GM12878 (cell line): ENCODE measurements at regions not wholly inside any gene's neighbourhood (a gene's known extent, or its start where the extent isn't known, plus 50 kb on each side); places are given as distances from the start of the nearest gene placed in this dataset.

ENCODE experiments used
- ATAC-seq: fragments of 200-7000 bp; cut with Tn5 transposase; 3 replicates; pipeline ENCODE4 v1.9.1; 2020; ENCODE audit warnings: mild to moderate bottlenecking, moderate library complexity
- BruUV-seq: library from RNA; stranded (reverse); fragments of 400-500 nt; replicated peaks from 2 replicates; lab custom pipeline; 2021; lab: Mats Ljungman, UMichigan
- CTCF ChIA-PET: fragments of 300-600 bp; sonication (Branson Sonifier 250); formaldehyde crosslinking; extraction: SDS; loops from one replicate; lab custom pipeline; 2021; ENCODE audit warnings: inconsistent platforms; lab: Yijun Ruan, JAX
- POLR2A ChIA-PET: fragments of 350-600 bp; formaldehyde crosslinking; extraction: SDS; loops from one replicate; lab custom pipeline; 2021; ENCODE audit warnings: inconsistent platforms; lab: Charles Lee
- RAD21 ChIA-PET: fragments of 300-600 bp; sonication (Branson Sonifier 250); formaldehyde crosslinking; loops from one replicate; lab custom pipeline; 2023; ENCODE audit warnings: antibody characterized with exemption; ENCODE audit not compliant: unreplicated experiment; lab: Charles Lee
- SMC1A ChIA-PET: fragments of 300-600 bp; sonication (Branson Sonifier 250); formaldehyde crosslinking; loops from one replicate; lab custom pipeline; 2023; ENCODE audit not compliant: unreplicated experiment, uncharacterized antibody; lab: Charles Lee
- DNase-seq: peaks from one replicate; pipeline ENCODE4 v3.0.0-alpha.2; 2011; ENCODE audit warnings: low read depth, low spot score
- FAIRE-seq: peaks from 3 replicates; lab custom pipeline; 2011; peaks lifted over from hg19 to GRCh38; lab: Jason Lieb, UNC
- H2AFZ ChIP-seq: 2 replicates; pipeline ENCODE4 v1.6.0; 2011; ENCODE audit warnings: low read depth, low read length, control low read depth; ENCODE audit not compliant: control insufficient read depth
- H3K27ac ChIP-seq: 2 replicates; pipeline ENCODE4 v1.5.1; 2011; ENCODE audit warnings: control low read depth; ENCODE audit not compliant: control insufficient read depth, insufficient read depth
- H3K27me3 ChIP-seq, 2 experiments: replicated peaks in 1 of 2; 2 replicates each; pipeline versions ENCODE4 v1.6.0 to v1.6.1; 2011; ENCODE audit warnings: low read length in 1 of 2; ENCODE audit not compliant: control insufficient read depth in 2 of 2, insufficient read depth in 2 of 2
- H3K36me3 ChIP-seq, 2 experiments: 2 replicates each; pipeline ENCODE4 v1.5.1; 2011; ENCODE audit warnings: low read length in 1 of 2; ENCODE audit not compliant: control insufficient read depth in 2 of 2, insufficient read depth in 2 of 2
- H3K4me1 ChIP-seq: 2 replicates; pipeline ENCODE4 v1.6.1; 2011; ENCODE audit warnings: mild to moderate bottlenecking, low read length, moderate library complexity, mixed read lengths; ENCODE audit not compliant: control insufficient read depth, insufficient read depth
- H3K4me2 ChIP-seq: 2 replicates; pipeline ENCODE4 v1.6.0; 2011; ENCODE audit warnings: control low read depth; ENCODE audit not compliant: control insufficient read depth, insufficient read depth
- H3K4me3 ChIP-seq: fragments of 200-600 bp; sonication (generic); 2 replicates; pipeline ENCODE4 v1.5.1; 2016
- H3K79me2 ChIP-seq: 2 replicates; pipeline ENCODE4 v1.6.0; 2011; ENCODE audit warnings: low read length; ENCODE audit not compliant: control insufficient read depth, insufficient read depth
- H3K9ac ChIP-seq: 2 replicates; pipeline ENCODE4 v1.8.0; 2011; ENCODE audit warnings: low read length, control low read depth, mixed read lengths; ENCODE audit not compliant: control insufficient read depth, insufficient read depth
- H3K9me3 ChIP-seq: replicated peaks from 3 replicates; pipeline ENCODE4 v1.5.1; 2011; ENCODE audit warnings: mild to moderate bottlenecking, low read length; ENCODE audit not compliant: control insufficient read depth, insufficient read depth
- H4K20me1 ChIP-seq: 2 replicates; pipeline ENCODE4 v1.6.0; 2011; ENCODE audit not compliant: control insufficient read depth, insufficient read depth
- CREM ChIP-seq: IDR thresholded peaks from 2 replicates; pipeline ENCODE4 v1.6.1; 2014; ENCODE audit warnings: antibody characterized with exemption, low read depth
- EP300 ChIP-seq, 2 experiments: fragments of 150-350 bp in 1 of 2; IDR thresholded peaks; 2 replicates each; pipeline ENCODE4 v1.6.1; 2011 to 2012; ENCODE audit warnings: low read depth in 2 of 2, low read length in 2 of 2, borderline replicate concordance in 1 of 2, improper control_type of control experiment in 1 of 2, inconsistent platforms in 1 of 2; ENCODE audit not compliant: control insufficient read depth in 1 of 2
- HDAC6 ChIP-seq: fragments of 200-600 bp; sonication (generic); IDR thresholded peaks from one replicate; pipeline ENCODE4 v1.8.0; 2017; ENCODE audit warnings: antibody characterized with exemption; ENCODE audit not compliant: unreplicated experiment
- IKZF1 ChIP-seq: fragments of 450-650 bp; conservative IDR thresholded peaks from 2 replicates; pipeline ENCODE4 v1.6.1; 2017; ENCODE audit warnings: antibody characterized with exemption, mild to moderate bottlenecking
- NRF1 ChIP-seq: conservative IDR thresholded peaks from 2 replicates; pipeline ENCODE4 v1.6.1; 2011; ENCODE audit warnings: mild to moderate bottlenecking, low read depth, low read length, improper control_type of control experiment
- PAX5 ChIP-seq: IDR thresholded peaks from 2 replicates; pipeline ENCODE4 v1.6.1; 2011; ENCODE audit warnings: low read depth, low read length, borderline replicate concordance
- RB1 ChIP-seq: fragments of 450-650 bp; formaldehyde crosslinking; IDR thresholded peaks from 2 replicates; pipeline ENCODE4 v1.6.1; 2017; ENCODE audit warnings: mild to moderate bottlenecking, borderline replicate concordance
- RCOR1 ChIP-seq: conservative IDR thresholded peaks from 2 replicates; pipeline ENCODE4 v1.6.1; 2012; ENCODE audit warnings: low read depth, low read length, improper control_type of control experiment
- SIN3A ChIP-seq: IDR thresholded peaks from 2 replicates; pipeline ENCODE4 v1.6.1; 2012; ENCODE audit warnings: low read depth, low read length, improper control_type of control experiment
- SPI1 ChIP-seq: IDR thresholded peaks from 2 replicates; pipeline ENCODE4 v1.6.1; 2011; ENCODE audit warnings: low read depth, mild to moderate bottlenecking, low read length, moderate library complexity, borderline replicate concordance; ENCODE audit not compliant: insufficient read depth
- ZZZ3 ChIP-seq: IDR thresholded peaks from 2 replicates; pipeline ENCODE4 v1.6.1; 2011; ENCODE audit warnings: low read depth; ENCODE audit not compliant: control insufficient read depth, insufficient read length
- WGBS: methylation state at CpG from one replicate; pipeline ENCODE4 v1.1.6; 2016; ENCODE audit warnings: low lambda C conversion rate; ENCODE audit not compliant: insufficient replicate concordance, insufficient coverage; ENCODE audit errors: missing lambda C conversion rate; 5-methylcytosine and 5-hydroxymethylcytosine counted together
- in situ Hi-C: fragments of 300-500 bp; cut with MboI; formaldehyde crosslinking; loops from 9 replicates; pipeline ENCODE4 v1.14.3; 2018; ENCODE audit warnings: mixed read lengths
- intact Hi-C: fragments of 100-400 bp; cut with micrococcal nuclease; formaldehyde crosslinking; loops from one replicate; pipeline ENCODE4 v1.14.2; 2022; ENCODE audit not compliant: unreplicated experiment
- TF ChIP-seq, protein P1 (sequence below): fragments of 450-650 bp; IDR thresholded peaks from 2 replicates; pipeline ENCODE4 v1.6.1; 2017; ENCODE audit warnings: antibody characterized with exemption, mild to moderate bottlenecking, moderate library complexity
- TF ChIP-seq, protein P2 (sequence below): fragments of 450-650 bp; IDR thresholded peaks from 2 replicates; pipeline ENCODE4 v1.6.1; 2016; ENCODE audit warnings: mild to moderate bottlenecking

DNA sequence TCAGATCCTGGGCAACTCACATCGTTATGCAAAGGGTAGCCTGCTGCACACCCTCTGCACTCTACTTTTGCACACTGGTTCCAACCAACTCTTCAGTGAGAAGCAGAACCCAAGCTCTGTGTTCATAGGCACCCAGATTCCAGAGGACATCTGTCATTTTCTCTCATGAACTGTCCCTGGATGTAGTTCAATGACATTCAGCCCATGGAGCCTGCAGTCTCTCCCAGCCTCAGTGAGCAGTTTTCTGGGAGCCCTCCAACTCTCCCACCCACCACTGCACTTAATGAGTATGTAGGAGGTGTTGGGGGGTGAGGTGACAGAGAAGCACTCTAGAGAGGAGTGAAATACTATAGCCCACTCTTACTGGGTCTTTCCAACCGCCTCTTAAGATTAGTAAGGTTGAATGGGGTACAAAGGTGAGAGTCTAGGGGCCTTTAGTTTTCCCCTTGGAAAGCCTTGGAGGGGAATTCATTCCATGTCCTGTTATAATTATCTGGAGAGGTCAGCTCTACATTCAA lies 58.1 kb upstream of the APOBEC4 start:
- peaks cover 1 to 2% of the 10 kb centered on the region in 2 experiments; a peak in 2 of 4 replicates for H3K36me3 ChIP-seq
- peaks cover 4% of the 10 kb centered on the region; the same call in 1 of the 2 replicates for H3K4me1 ChIP-seq
- CTCF ChIA-PET: interaction anchor here (0.7 kb wide), 1 partner anchor 71 kb away, joined by 3 read pairs; no protein-coding TSS in a partner anchor
- intact Hi-C loops (no loop called here), in situ Hi-C loops (no loop called here)
- DNase-seq (no peak), ATAC-seq (no peak), FAIRE-seq (no peak)
- H3K4me3 ChIP-seq: no peak overlapping the region
- SMC1A ChIA-PET: interaction anchor here (0.6 kb wide), 1 partner anchor 99 kb away, joined by 5 read pairs; no protein-coding TSS in a partner anchor
- H3K9me3 ChIP-seq: no peaks in the 10 kb centered on the region; the same call in 2 of the 3 replicates
- H2AFZ ChIP-seq: no peak overlapping the region
- H3K4me2 ChIP-seq: no peak overlapping the region
- H3K27me3 ChIP-seq: no peaks in the 10 kb centered on the region
- BruUV-seq: no TSS peak
- no peak for TF ChIP-seq CREM
- TF ChIP-seq EP300 (IDR thresholded peaks at IDR 0.05; ENCODE audit: borderline replicate concordance in 1 of 2, control insufficient read depth in 1 of 2, low read depth in 2 of 2, low read length in 2 of 2): no peak
- TF ChIP-seq SPI1: no peak
- no peak for TF ChIP-seq RB1
- TF ChIP-seq ZZZ3: no peak
- no peak for TF ChIP-seq HDAC6
- TF ChIP-seq PAX5: no peak
- no peak for TF ChIP-seq RCOR1
- TF ChIP-seq IKZF1: no peak
- TF ChIP-seq, protein P1, sequence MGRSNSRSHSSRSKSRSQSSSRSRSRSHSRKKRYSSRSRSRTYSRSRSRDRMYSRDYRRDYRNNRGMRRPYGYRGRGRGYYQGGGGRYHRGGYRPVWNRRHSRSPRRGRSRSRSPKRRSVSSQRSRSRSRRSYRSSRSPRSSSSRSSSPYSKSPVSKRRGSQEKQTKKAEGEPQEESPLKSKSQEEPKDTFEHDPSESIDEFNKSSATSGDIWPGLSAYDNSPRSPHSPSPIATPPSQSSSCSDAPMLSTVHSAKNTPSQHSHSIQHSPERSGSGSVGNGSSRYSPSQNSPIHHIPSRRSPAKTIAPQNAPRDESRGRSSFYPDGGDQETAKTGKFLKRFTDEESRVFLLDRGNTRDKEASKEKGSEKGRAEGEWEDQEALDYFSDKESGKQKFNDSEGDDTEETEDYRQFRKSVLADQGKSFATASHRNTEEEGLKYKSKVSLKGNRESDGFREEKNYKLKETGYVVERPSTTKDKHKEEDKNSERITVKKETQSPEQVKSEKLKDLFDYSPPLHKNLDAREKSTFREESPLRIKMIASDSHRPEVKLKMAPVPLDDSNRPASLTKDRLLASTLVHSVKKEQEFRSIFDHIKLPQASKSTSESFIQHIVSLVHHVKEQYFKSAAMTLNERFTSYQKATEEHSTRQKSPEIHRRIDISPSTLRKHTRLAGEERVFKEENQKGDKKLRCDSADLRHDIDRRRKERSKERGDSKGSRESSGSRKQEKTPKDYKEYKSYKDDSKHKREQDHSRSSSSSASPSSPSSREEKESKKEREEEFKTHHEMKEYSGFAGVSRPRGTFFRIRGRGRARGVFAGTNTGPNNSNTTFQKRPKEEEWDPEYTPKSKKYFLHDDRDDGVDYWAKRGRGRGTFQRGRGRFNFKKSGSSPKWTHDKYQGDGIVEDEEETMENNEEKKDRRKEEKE: no peak
- TF ChIP-seq SIN3A: no peak
- TF ChIP-seq, protein P2, sequence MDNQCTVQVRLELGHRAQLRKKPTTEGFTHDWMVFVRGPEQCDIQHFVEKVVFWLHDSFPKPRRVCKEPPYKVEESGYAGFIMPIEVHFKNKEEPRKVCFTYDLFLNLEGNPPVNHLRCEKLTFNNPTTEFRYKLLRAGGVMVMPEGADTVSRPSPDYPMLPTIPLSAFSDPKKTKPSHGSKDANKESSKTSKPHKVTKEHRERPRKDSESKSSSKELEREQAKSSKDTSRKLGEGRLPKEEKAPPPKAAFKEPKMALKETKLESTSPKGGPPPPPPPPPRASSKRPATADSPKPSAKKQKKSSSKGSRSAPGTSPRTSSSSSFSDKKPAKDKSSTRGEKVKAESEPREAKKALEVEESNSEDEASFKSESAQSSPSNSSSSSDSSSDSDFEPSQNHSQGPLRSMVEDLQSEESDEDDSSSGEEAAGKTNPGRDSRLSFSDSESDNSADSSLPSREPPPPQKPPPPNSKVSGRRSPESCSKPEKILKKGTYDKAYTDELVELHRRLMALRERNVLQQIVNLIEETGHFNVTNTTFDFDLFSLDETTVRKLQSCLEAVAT: no peak
- no peak for TF ChIP-seq NRF1
- H3K27ac ChIP-seq: no peak overlapping the region
- H4K20me1 ChIP-seq: no peaks in the 10 kb centered on the region
- H3K79me2 ChIP-seq: no peaks in the 10 kb centered on the region
- 25% methylated on average over 2 of the region's 2 CpGs for WGBS
- RAD21 ChIA-PET: no interaction called here
- POLR2A ChIA-PET: no interaction called here
- no peak overlapping the region for H3K9ac ChIP-seq
